PC-9 (cell line): ENCODE measurements at regions not wholly inside any gene's neighbourhood (a gene's known extent, or its start where the extent isn't known, plus 50 kb on each side); places are given as distances from the start of the nearest gene placed in this dataset.

Experiments used
- CTCF ChIP-seq: fragments of 200-600 bp; sonication (generic); conservative IDR thresholded peaks from 2 replicates; pipeline ENCODE4 v1.6.1; 2017; ENCODE audit warnings: mixed run types, antibody characterized with exemption, mild to moderate bottlenecking, moderate library complexity
- EZH2 ChIP-seq: fragments of 200-600 bp; sonication (generic); IDR thresholded peaks from 2 replicates; pipeline ENCODE4 v1.8.0; 2017; ENCODE audit warnings: antibody characterized with exemption, low read depth

DNA sequence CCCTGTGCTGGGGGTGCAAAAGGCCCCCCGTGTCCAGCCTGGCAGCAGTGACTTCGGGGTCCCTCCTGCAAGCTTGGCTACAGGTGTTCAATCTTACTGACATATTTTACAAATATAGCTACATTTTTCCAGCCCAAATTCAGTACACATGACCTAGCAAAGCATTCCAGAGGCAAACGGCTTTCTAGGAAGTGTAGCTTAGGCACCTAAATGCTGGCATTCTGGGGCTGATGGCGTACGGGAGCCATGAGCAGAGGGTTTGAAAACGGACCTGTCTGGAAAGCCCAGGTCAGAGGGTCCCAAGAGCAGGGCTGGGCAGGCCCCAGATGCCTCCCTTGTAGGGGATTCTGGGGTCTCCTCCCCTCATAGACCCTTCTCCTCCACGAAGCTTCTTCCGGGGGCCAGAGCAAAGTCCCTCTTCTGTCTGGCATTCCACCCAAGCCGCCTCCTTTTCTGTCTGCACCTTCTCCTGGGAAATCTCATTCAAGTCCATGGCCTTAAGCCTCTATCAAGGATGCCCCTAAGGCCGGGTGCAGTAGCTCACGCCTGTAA, 63.3 kb upstream of the ASAP2 start:
- TF ChIP-seq CTCF, result no peak
- no peak for TF ChIP-seq EZH2
